H1 (cell line): ENCODE measurements at regions not wholly inside any gene's neighbourhood (a gene's known extent, or its start where the extent isn't known, plus 50 kb on each side); places are given as distances from the start of the nearest gene placed in this dataset.

ENCODE experiments used
- EZH2 ChIP-seq: fragments of 200-600 bp; sonication (generic); IDR thresholded peaks from 2 replicates; pipeline ENCODE4 v1.7.1; 2012; ENCODE audit warnings: low read depth, mild to moderate bottlenecking, moderate library complexity, low read length, inconsistent platforms; ENCODE audit not compliant: severe bottlenecking
- FOSL1 ChIP-seq: IDR thresholded peaks from 2 replicates; pipeline ENCODE4 v1.6.1; 2011; ENCODE audit warnings: mild to moderate bottlenecking, low read depth, low read length, moderate library complexity; ENCODE audit not compliant: insufficient read depth
- KDM1A ChIP-seq: fragments of 200-600, 300-600 bp; sonication (generic); IDR thresholded peaks from 2 replicates; pipeline ENCODE4 v1.7.1; 2016; ENCODE audit warnings: mild to moderate bottlenecking, low read length, borderline replicate concordance
- NRF1 ChIP-seq: IDR thresholded peaks from 2 replicates; pipeline ENCODE4 v1.6.1; 2011; ENCODE audit warnings: mild to moderate bottlenecking, low read depth, low read length, improper control_type of control experiment
- PHF8 ChIP-seq: fragments of 200-600 bp; sonication (generic); conservative IDR thresholded peaks from 2 replicates; pipeline ENCODE4 v1.7.1; 2012; ENCODE audit warnings: low read depth, mild to moderate bottlenecking, inconsistent platforms, low read length, moderate library complexity
- POLR2AphosphoS5 ChIP-seq: IDR thresholded peaks from 2 replicates; pipeline ENCODE4 v1.6.1; 2011; ENCODE audit warnings: low read depth, low read length
- RAD21 ChIP-seq, 2 experiments: IDR thresholded peaks in 1 of 2; conservative IDR thresholded peaks in 1 of 2; 2 replicates each; pipeline ENCODE4 v1.6.1; 2011; ENCODE audit warnings: low read depth in 2 of 2, low read length in 2 of 2, improper control_type of control experiment in 1 of 2, inconsistent platforms in 1 of 2, mild to moderate bottlenecking in 1 of 2, moderate library complexity in 1 of 2
- RFX5 ChIP-seq: IDR thresholded peaks from 2 replicates; pipeline ENCODE4 v1.6.1; 2011; ENCODE audit warnings: low read depth, low read length, improper control_type of control experiment, borderline replicate concordance
- RXRA ChIP-seq: IDR thresholded peaks from 2 replicates; pipeline ENCODE4 v1.6.1; 2011; ENCODE audit warnings: low read depth, mild to moderate bottlenecking, low read length, moderate library complexity; ENCODE audit not compliant: insufficient read depth
- SAP30 ChIP-seq: fragments of 300-600 bp; sonication (generic); IDR thresholded peaks from 2 replicates; pipeline ENCODE4 v1.7.1; 2012; ENCODE audit warnings: low read length, moderate library complexity, mild to moderate bottlenecking, inconsistent platforms; ENCODE audit not compliant: insufficient read depth, insufficient replicate concordance
- TF ChIP-seq, protein P1 (sequence below), 3 experiments: IDR thresholded peaks; 1 replicate in 2 of 3; 2 replicates in 1 of 3; pipeline versions ENCODE4 v1.5.1 to v1.6.1; 2011; ENCODE audit warnings: low read length in 3 of 3, mild to moderate bottlenecking in 3 of 3, inconsistent platforms in 2 of 3, low read depth in 1 of 3, moderate library complexity in 1 of 3; ENCODE audit not compliant: insufficient read depth in 1 of 3; ENCODE audit errors: control extremely low read depth in 1 of 3

DNA sequence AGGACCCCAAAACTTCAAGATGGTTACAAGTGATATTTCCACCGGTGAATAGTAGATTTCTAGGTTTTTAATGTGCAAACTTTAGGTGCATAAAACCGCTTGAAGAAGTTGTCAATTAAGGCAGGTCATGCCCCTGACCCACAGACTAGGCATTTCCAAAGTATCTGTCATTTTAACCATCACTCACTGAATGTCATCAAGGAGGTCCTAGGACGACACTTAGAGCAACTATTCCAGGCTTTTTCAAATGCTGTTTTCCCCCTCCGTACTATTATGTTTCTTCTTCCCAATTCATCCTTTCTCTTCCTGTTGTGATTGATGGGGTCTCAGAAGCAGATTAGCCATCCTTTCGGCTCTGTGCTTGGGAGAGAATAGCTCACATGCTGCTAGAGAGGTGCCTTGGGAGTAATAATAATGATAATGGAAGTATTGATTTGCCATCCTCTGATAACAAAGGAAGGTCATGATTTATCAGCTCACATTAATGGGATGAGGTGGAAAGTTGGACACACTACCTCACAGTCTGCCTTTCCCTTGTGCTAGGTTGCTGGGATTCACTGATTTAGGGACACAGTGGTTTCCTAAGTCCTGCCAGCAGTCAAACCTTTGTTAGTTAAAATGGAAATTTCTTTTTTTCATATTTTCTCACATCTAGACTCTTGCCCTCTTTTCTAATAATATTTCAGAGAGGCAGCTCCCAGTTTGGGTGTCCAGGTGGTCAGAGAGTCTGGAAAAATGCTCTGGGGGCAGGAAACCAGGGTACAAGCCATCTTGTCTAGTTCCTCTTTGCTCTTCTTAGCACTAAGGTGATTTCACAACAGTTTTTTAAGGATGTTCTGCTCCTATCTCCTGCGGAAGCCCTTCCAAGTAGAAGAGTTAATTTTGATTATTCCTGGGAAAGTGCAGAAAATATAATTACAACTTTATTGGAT is 67.0 kb downstream of the PTTG1 start:
- no peak for TF ChIP-seq EZH2
- TF ChIP-seq, protein P1, sequence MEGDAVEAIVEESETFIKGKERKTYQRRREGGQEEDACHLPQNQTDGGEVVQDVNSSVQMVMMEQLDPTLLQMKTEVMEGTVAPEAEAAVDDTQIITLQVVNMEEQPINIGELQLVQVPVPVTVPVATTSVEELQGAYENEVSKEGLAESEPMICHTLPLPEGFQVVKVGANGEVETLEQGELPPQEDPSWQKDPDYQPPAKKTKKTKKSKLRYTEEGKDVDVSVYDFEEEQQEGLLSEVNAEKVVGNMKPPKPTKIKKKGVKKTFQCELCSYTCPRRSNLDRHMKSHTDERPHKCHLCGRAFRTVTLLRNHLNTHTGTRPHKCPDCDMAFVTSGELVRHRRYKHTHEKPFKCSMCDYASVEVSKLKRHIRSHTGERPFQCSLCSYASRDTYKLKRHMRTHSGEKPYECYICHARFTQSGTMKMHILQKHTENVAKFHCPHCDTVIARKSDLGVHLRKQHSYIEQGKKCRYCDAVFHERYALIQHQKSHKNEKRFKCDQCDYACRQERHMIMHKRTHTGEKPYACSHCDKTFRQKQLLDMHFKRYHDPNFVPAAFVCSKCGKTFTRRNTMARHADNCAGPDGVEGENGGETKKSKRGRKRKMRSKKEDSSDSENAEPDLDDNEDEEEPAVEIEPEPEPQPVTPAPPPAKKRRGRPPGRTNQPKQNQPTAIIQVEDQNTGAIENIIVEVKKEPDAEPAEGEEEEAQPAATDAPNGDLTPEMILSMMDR (IDR thresholded peaks at IDR 0.05; ENCODE audit: control extremely low read depth in 1 of 3, insufficient read depth in 1 of 3, low read depth in 1 of 3, low read length in 3 of 3), result no peak
- TF ChIP-seq POLR2AphosphoS5, result no peak
- no peak for TF ChIP-seq RAD21 (IDR thresholded peaks at IDR 0.05 in 1 of 2, conservative IDR thresholded peaks at IDR 0.05 in 1 of 2; ENCODE audit: low read depth in 2 of 2, low read length in 2 of 2)
- TF ChIP-seq SAP30, result no peak
- no peak for TF ChIP-seq NRF1
- TF ChIP-seq FOSL1, result no peak
- TF ChIP-seq RXRA, result no peak
- TF ChIP-seq RFX5, result no peak
- no peak for TF ChIP-seq PHF8
- TF ChIP-seq KDM1A, result no peak
